ENCODE measurements at regions not wholly inside any gene's neighbourhood (a gene's known extent, or its start where the extent isn't known, plus 50 kb on each side); places are given as distances from the start of the nearest gene placed in this dataset.

GRCh38 chr2:149872041-149872440, 284.5 kb upstream of the MMADHC start:
- no peak for TF ChIP-seq EZH2 (IDR thresholded peaks at IDR 0.05; ENCODE audit: borderline replicate concordance, low read length)
- TF ChIP-seq, protein P1, sequence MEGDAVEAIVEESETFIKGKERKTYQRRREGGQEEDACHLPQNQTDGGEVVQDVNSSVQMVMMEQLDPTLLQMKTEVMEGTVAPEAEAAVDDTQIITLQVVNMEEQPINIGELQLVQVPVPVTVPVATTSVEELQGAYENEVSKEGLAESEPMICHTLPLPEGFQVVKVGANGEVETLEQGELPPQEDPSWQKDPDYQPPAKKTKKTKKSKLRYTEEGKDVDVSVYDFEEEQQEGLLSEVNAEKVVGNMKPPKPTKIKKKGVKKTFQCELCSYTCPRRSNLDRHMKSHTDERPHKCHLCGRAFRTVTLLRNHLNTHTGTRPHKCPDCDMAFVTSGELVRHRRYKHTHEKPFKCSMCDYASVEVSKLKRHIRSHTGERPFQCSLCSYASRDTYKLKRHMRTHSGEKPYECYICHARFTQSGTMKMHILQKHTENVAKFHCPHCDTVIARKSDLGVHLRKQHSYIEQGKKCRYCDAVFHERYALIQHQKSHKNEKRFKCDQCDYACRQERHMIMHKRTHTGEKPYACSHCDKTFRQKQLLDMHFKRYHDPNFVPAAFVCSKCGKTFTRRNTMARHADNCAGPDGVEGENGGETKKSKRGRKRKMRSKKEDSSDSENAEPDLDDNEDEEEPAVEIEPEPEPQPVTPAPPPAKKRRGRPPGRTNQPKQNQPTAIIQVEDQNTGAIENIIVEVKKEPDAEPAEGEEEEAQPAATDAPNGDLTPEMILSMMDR (IDR thresholded peaks at IDR 0.05; ENCODE audit: low read length): no peak
- no peaks in the 10 kb centered on the region for H4K20me1 ChIP-seq (ENCODE audit: insufficient read depth, low read length)
- no peaks in the 10 kb centered on the region for H3K9me3 ChIP-seq (ENCODE audit: low read length)
- no peak overlapping the region for H2AFZ ChIP-seq (ENCODE audit: low read length)
- H3F3A ChIP-seq (ENCODE audit: insufficient read depth, low read length): no peaks in the 10 kb centered on the region
- no peaks in the 10 kb centered on the region for H3K36me3 ChIP-seq (ENCODE audit: insufficient read depth, low read length)
- no peaks in the 10 kb centered on the region for H3K9me2 ChIP-seq (ENCODE audit: low read depth, low read length)
- H3K4me1 ChIP-seq (ENCODE audit: insufficient read depth, low read length, severe bottlenecking): no peaks in the 10 kb centered on the region
- H3K79me2 ChIP-seq (ENCODE audit: insufficient read depth, low read length): no peaks in the 10 kb centered on the region
- H3K9ac ChIP-seq (ENCODE audit: low read length): no peak overlapping the region
- no peak overlapping the region for H3K4me2 ChIP-seq (ENCODE audit: low read length)
- H3K27ac ChIP-seq (ENCODE audit: low read depth, low read length, poor library complexity, severe bottlenecking): no peak overlapping the region
- no peak overlapping the region for H3K4me3 ChIP-seq (ENCODE audit: low read depth, low read length, poor library complexity, severe bottlenecking)
- no peaks in the 10 kb centered on the region for H3K27me3 ChIP-seq (ENCODE audit: insufficient read depth, low read length)

DNA sequence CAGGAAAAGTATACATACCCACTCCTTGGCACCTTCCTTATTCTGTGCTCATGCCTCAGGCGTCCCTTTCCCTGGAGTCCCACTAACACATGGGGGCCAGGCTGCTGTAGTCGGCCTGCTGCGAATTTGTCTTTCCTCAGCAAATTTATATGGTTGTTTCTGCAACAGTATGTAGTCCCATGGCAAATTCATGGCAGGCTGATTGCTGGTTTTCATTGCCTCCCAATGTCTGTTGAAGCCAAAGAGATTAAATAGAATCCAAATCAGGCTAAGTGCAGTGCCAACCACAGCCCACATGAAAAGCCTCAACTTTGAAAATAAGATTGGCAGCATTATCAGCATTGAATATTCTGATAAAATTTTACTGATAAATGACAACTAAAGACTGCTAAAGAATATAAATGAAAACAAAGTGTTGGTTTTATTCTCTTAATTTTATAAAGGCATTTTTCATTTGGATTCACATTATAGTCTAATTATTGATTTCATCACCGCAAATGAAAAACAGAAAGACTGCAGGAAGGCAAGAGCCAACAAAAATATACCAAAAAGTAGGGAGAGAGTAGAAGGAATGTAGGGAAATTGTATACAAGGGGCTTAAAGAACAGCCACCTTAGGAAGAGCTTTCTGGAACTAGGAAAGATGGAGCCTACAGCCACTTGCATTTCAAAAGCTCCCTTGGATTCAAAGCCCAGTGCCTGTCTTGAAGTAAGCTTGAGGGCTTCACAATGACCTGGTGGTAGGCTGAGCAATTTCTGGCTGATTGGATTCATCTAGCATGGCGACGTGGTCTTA, 283.7 kb upstream of the MMADHC start:
- no peaks in the 10 kb centered on the region for H3F3A ChIP-seq (ENCODE audit: insufficient read depth, low read length)
- no peaks in the 10 kb centered on the region for H4K20me1 ChIP-seq (ENCODE audit: insufficient read depth, low read length)
- TF ChIP-seq, protein P1 (IDR thresholded peaks at IDR 0.05; ENCODE audit: low read length): no peak
- TF ChIP-seq EZH2 (IDR thresholded peaks at IDR 0.05; ENCODE audit: borderline replicate concordance, low read length): no peak
- H3K9me3 ChIP-seq (ENCODE audit: low read length): no peaks in the 10 kb centered on the region
- no peaks in the 10 kb centered on the region for H3K4me1 ChIP-seq (ENCODE audit: insufficient read depth, low read length, severe bottlenecking)
- no peak overlapping the region for H3K4me3 ChIP-seq (ENCODE audit: low read depth, low read length, poor library complexity, severe bottlenecking)
- no peaks in the 10 kb centered on the region for H3K27me3 ChIP-seq (ENCODE audit: insufficient read depth, low read length)
- no peak overlapping the region for H3K27ac ChIP-seq (ENCODE audit: low read depth, low read length, poor library complexity, severe bottlenecking)
- H3K79me2 ChIP-seq (ENCODE audit: insufficient read depth, low read length): no peaks in the 10 kb centered on the region
- H2AFZ ChIP-seq (ENCODE audit: low read length): no peak overlapping the region
- no peak overlapping the region for H3K4me2 ChIP-seq (ENCODE audit: low read length)
- H3K9me2 ChIP-seq (ENCODE audit: low read depth, low read length): no peaks in the 10 kb centered on the region
- H3K9ac ChIP-seq (ENCODE audit: low read length): no peak overlapping the region
- H3K36me3 ChIP-seq (ENCODE audit: insufficient read depth, low read length): no peaks in the 10 kb centered on the region

- no peaks in the 10 kb centered on the region for H4K20me1 ChIP-seq (ENCODE audit: insufficient read depth, low read length)
- H3K27ac ChIP-seq (ENCODE audit: low read depth, low read length, poor library complexity, severe bottlenecking): no peak overlapping the region
- no peak overlapping the region for H3K9ac ChIP-seq (ENCODE audit: low read length)
- no peaks in the 10 kb centered on the region for H3K27me3 ChIP-seq (ENCODE audit: insufficient read depth, low read length)
- no peaks in the 10 kb centered on the region for H3K9me2 ChIP-seq (ENCODE audit: low read depth, low read length)
- H3K36me3 ChIP-seq (ENCODE audit: insufficient read depth, low read length): no peaks in the 10 kb centered on the region
- no peaks in the 10 kb centered on the region for H3K4me1 ChIP-seq (ENCODE audit: insufficient read depth, low read length, severe bottlenecking)
- no peak overlapping the region for H3K4me2 ChIP-seq (ENCODE audit: low read length)
- TF ChIP-seq, protein P1 (IDR thresholded peaks at IDR 0.05; ENCODE audit: low read length): no peak
- no peak for TF ChIP-seq EZH2 (IDR thresholded peaks at IDR 0.05; ENCODE audit: borderline replicate concordance, low read length)
- no peaks in the 10 kb centered on the region for H3F3A ChIP-seq (ENCODE audit: insufficient read depth, low read length)
- H2AFZ ChIP-seq (ENCODE audit: low read length): no peak overlapping the region
- H3K9me3 ChIP-seq (ENCODE audit: low read length): no peaks in the 10 kb centered on the region
- no peak overlapping the region for H3K4me3 ChIP-seq (ENCODE audit: low read depth, low read length, poor library complexity, severe bottlenecking)
- no peaks in the 10 kb centered on the region for H3K79me2 ChIP-seq (ENCODE audit: insufficient read depth, low read length)
Observed at GRCh38 chr2:149863227-149863626, 275.7 kb upstream of the MMADHC start.
